Fibroblast of lung (primary cell): ENCODE measurements at regions not wholly inside any gene's neighbourhood (a gene's known extent, or its start where the extent isn't known, plus 50 kb on each side); places are given as distances from the start of the nearest gene placed in this dataset.
"Not testable (repeated sequence)": the region's sequence is repeated elsewhere in the genome, so short reads cannot be mapped to it uniquely, and the experiment has no call there.

Experiments used
- EZH2 ChIP-seq: IDR thresholded peaks from 2 replicates; pipeline ENCODE4 v1.5.1; 2012; ENCODE audit warnings: low read length, control low read depth, mild to moderate bottlenecking; ENCODE audit errors: missing control alignments
- TF ChIP-seq, protein P1 (sequence below), 2 donors: IDR thresholded peaks in 1 of 2; conservative IDR thresholded peaks in 1 of 2; 1 replicate in 1 of 2; 2 replicates in 1 of 2; pipeline ENCODE4 v1.5.1; 2011 to 2012; ENCODE audit warnings: low read length in 2 of 2, control low read depth in 1 of 2, inconsistent platforms in 1 of 2, low read depth in 1 of 2, mild to moderate bottlenecking in 1 of 2

GRCh38 chrY:26315065-26315464 is 693.1 kb downstream of the CDY1 start:
- not testable (repeated sequence) for TF ChIP-seq EZH2
- TF ChIP-seq, protein P1, sequence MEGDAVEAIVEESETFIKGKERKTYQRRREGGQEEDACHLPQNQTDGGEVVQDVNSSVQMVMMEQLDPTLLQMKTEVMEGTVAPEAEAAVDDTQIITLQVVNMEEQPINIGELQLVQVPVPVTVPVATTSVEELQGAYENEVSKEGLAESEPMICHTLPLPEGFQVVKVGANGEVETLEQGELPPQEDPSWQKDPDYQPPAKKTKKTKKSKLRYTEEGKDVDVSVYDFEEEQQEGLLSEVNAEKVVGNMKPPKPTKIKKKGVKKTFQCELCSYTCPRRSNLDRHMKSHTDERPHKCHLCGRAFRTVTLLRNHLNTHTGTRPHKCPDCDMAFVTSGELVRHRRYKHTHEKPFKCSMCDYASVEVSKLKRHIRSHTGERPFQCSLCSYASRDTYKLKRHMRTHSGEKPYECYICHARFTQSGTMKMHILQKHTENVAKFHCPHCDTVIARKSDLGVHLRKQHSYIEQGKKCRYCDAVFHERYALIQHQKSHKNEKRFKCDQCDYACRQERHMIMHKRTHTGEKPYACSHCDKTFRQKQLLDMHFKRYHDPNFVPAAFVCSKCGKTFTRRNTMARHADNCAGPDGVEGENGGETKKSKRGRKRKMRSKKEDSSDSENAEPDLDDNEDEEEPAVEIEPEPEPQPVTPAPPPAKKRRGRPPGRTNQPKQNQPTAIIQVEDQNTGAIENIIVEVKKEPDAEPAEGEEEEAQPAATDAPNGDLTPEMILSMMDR (conservative IDR thresholded peaks at IDR 0.05 in 1 of 2, IDR thresholded peaks at IDR 0.05 in 1 of 2; ENCODE audit: low read depth in 1 of 2, low read length in 2 of 2) = peak in 1 of 2 donors; percentile 5
